ENCODE measurements at regions not wholly inside any gene's neighbourhood (a gene's known extent, or its start where the extent isn't known, plus 50 kb on each side); places are given as distances from the start of the nearest gene placed in this dataset.
A peak's percentile ranks its signal among the peaks of the same experiment; 100 is the strongest.

GRCh38 chr16:59190731-59191130 lies 456.6 kb upstream of the GOT2 start:
- Mint-ChIP-seq H3K27ac (no peak overlapping the region), H3K4me3 (no peak overlapping the region), H3K36me3 (ENCODE audit: low read depth) (no peaks in the 10 kb centered on the region; the same call in 2 of the 3 replicates), H3K27me3 (ENCODE audit: insufficient read depth, low read depth, poor library complexity) (peaks cover 6% of the 10 kb centered on the region), H3K4me1 (no peaks in the 10 kb centered on the region; the same call in 2 of the 3 replicates), H3K9me3 (peaks cover 4% of the 10 kb centered on the region; the same call in 1 of the 3 replicates)
- TF ChIP-seq STAT1 (IDR thresholded peaks at IDR 0.05; ENCODE audit: unreplicated experiment): no peak
- no peaks in the 10 kb centered on the region for H3F3A ChIP-seq (replicated peaks; ENCODE audit: low read depth)
- no peaks in the 10 kb centered on the region for H3K79me2 ChIP-seq (replicated peaks; ENCODE audit: insufficient read depth)
- no peak overlapping the region for H3K4me2 ChIP-seq
- DNase-seq (ENCODE audit: low spot score) (no peak), ATAC-seq (no peak)
- no peaks in the 10 kb centered on the region for H4K20me1 ChIP-seq (replicated peaks; ENCODE audit: insufficient read depth)
- H2AFZ ChIP-seq: no peak overlapping the region
- peaks cover 7% of the 10 kb centered on the region; the same call in 1 of the 2 replicates for H3K9me2 ChIP-seq (ENCODE audit: insufficient read depth)
- H3K27me3 ChIP-seq (ENCODE audit: insufficient read depth): no peaks in the 10 kb centered on the region
- H3K36me3 ChIP-seq (ENCODE audit: insufficient read depth): no peaks in the 10 kb centered on the region
- H3K27ac ChIP-seq (ENCODE audit: low read depth): no peak overlapping the region
- H3K4me1 ChIP-seq (ENCODE audit: insufficient read depth): no peaks in the 10 kb centered on the region
- H3K4me3 ChIP-seq: no peak overlapping the region

GRCh38 chr16:59188029-59188428 lies 453.9 kb upstream of the GOT2 start:
- peak overlapping the region; percentile 21; the same call in 1 of the 2 replicates for H2AFZ ChIP-seq
- no peaks in the 10 kb centered on the region for H3K36me3 ChIP-seq (ENCODE audit: insufficient read depth)
- H3K79me2 ChIP-seq (replicated peaks; ENCODE audit: insufficient read depth): no peaks in the 10 kb centered on the region
- no peaks in the 10 kb centered on the region; the same call in 2 of the 3 replicates for H3K36me3 Mint-ChIP-seq (ENCODE audit: low read depth)
- no peaks in the 10 kb centered on the region for H3F3A ChIP-seq (replicated peaks; ENCODE audit: low read depth)
- no peaks in the 10 kb centered on the region; the same call in 2 of the 3 replicates for H3K4me1 Mint-ChIP-seq
- no peak overlapping the region for H3K4me2 ChIP-seq
- 0 out of 2 replicates have a peak, but pooled peaks cover 7% of the 10 kb centered on the region for H3K9me2 ChIP-seq (ENCODE audit: insufficient read depth)
- H4K20me1 ChIP-seq (replicated peaks; ENCODE audit: insufficient read depth): no peaks in the 10 kb centered on the region
- H3K4me1 ChIP-seq (ENCODE audit: insufficient read depth): no peaks in the 10 kb centered on the region
- H3K9me3 Mint-ChIP-seq: peaks cover 7% of the 10 kb centered on the region; the same call in 1 of the 3 replicates
- no peak overlapping the region for H3K27ac Mint-ChIP-seq
- H3K27ac ChIP-seq (ENCODE audit: low read depth): no peak overlapping the region
- ATAC-seq: no peak
- H3K4me3 Mint-ChIP-seq: no peak overlapping the region
- no peak overlapping the region for H3K4me3 ChIP-seq
- DNase-seq (ENCODE audit: low spot score): no peak
- no peaks in the 10 kb centered on the region for H3K27me3 ChIP-seq (ENCODE audit: insufficient read depth)
- H3K27me3 Mint-ChIP-seq (ENCODE audit: insufficient read depth, low read depth, poor library complexity): peaks cover 6% of the 10 kb centered on the region
- TF ChIP-seq STAT1 (IDR thresholded peaks at IDR 0.05; ENCODE audit: unreplicated experiment) (no peak), EZH2 (IDR thresholded peaks at IDR 0.05; ENCODE audit: low read depth, unreplicated experiment) (no peak), NANOG (IDR thresholded peaks at IDR 0.05; ENCODE audit: borderline replicate concordance) (no peak), JUNB (IDR thresholded peaks at IDR 0.05; ENCODE audit: unreplicated experiment) (no peak), POLR2AphosphoS5 (IDR thresholded peaks at IDR 0.05; ENCODE audit: low read depth) (no peak), ETS1 (IDR thresholded peaks at IDR 0.05) (no peak), EZH2phosphoT487 (IDR thresholded peaks at IDR 0.05; ENCODE audit: unreplicated experiment) (no peak), CREB1 (CRISPR knock-in tag; IDR thresholded peaks at IDR 0.05; ENCODE audit: low read depth) (no peak), ZNF331 (CRISPR knock-in tag; IDR thresholded peaks at IDR 0.05; ENCODE audit: low read depth) (no peak), ZNF462 (CRISPR knock-in tag; IDR thresholded peaks at IDR 0.05) (no peak), REST (IDR thresholded peaks at IDR 0.05; ENCODE audit: unreplicated experiment) (no peak)
